NT2/D1 (cell line): ENCODE measurements at regions not wholly inside any gene's neighbourhood (a gene's known extent, or its start where the extent isn't known, plus 50 kb on each side); places are given as distances from the start of the nearest gene placed in this dataset.
A peak's percentile ranks its signal among the peaks of the same experiment; 100 is the strongest.

Experiments
- DNase-seq: peaks from one replicate; pipeline ENCODE4 v3.0.0-alpha.2; 2011; ENCODE audit warnings: low read depth, low spot score
- H3K27me3 ChIP-seq: 2 replicates; pipeline ENCODE4 v1.6.0; 2011; ENCODE audit warnings: mild to moderate bottlenecking; ENCODE audit not compliant: insufficient read length, insufficient read depth
- H3K36me3 ChIP-seq: 2 replicates; pipeline ENCODE4 v1.6.1; 2011; ENCODE audit warnings: mild to moderate bottlenecking, low read length, mixed read lengths; ENCODE audit not compliant: insufficient read depth, insufficient read length
- H3K4me1 ChIP-seq: 2 replicates; pipeline ENCODE4 v1.5.1; 2011; ENCODE audit not compliant: insufficient read depth, insufficient read length
- H3K4me3 ChIP-seq: 2 replicates; pipeline ENCODE4 v1.5.1; 2011; ENCODE audit warnings: low read depth; ENCODE audit not compliant: insufficient read length
- H3K9ac ChIP-seq: 2 replicates; pipeline ENCODE4 v1.6.0; 2011; ENCODE audit warnings: low read depth; ENCODE audit not compliant: insufficient read length
- H3K9me3 ChIP-seq: 2 replicates; pipeline ENCODE4 v1.5.1; 2011; ENCODE audit warnings: mild to moderate bottlenecking, low read length; ENCODE audit not compliant: insufficient read depth
- SUZ12 ChIP-seq: IDR thresholded peaks from 2 replicates; pipeline ENCODE4 v1.6.1; 2011; ENCODE audit not compliant: insufficient read length, insufficient read depth; ENCODE audit errors: extremely low read depth
- YY1 ChIP-seq: IDR thresholded peaks from 2 replicates; pipeline ENCODE4 v1.6.1; 2011; ENCODE audit not compliant: insufficient read length, insufficient read depth
- ZNF274 ChIP-seq: IDR thresholded peaks from 2 replicates; pipeline ENCODE4 v1.6.1; 2011; ENCODE audit warnings: mild to moderate bottlenecking, low read depth, low read length

DNA sequence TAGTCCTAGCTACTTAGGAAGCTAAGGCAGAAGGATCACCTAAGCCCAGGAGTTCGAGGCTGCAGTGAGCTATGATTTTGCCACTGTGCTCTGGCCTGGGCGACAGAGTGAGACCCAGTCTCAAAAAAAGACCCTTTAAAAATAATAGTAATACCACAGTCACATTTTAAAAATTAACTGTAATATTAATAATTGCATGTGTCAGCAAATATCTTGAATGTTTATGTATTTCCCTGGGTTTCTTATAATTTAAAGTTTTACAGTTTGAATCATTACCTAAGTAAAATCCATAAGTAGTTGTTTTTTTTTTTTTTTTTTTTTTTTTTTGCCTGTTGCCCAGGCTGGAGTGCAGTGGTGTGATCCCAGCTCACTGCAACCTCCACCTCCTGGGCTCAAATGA, 69.2 kb downstream of the LYZL2 start:
- Histone ChIP-seq H3K27me3 (no peaks in the 10 kb centered on the region), H3K36me3 (no peaks in the 10 kb centered on the region), H3K9me3 (no peaks in the 10 kb centered on the region), H3K4me1 (peaks cover 2% of the 10 kb centered on the region), H3K9ac (no peak overlapping the region), H3K4me3 (no peak overlapping the region)
- DNase-seq, result no peak
- TF ChIP-seq ZNF274 (no peak), YY1 (no peak), SUZ12 (no peak)

DNA sequence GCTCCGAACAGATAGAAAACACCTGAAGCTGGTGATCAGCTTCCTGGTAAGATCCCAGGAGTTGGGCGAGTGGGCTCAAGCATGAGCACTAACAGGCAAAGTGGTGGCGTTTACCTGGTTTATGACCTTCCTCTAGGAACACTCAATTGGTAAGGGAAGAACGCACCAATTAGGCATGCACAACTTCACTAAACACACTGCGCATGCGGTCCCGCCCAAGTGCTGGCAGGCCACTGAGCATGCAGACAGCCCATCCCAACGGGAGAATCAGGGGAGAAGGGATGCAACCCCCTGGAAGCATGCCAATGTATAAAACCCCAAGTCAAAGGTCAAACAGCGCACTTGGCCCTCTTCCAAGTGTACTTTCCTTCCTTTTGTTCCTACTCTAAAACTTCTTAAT, 70.4 kb downstream of the LYZL2 start:
- Histone ChIP-seq H3K36me3 (no peaks in the 10 kb centered on the region), H3K27me3 (no peaks in the 10 kb centered on the region), H3K9ac (no peak overlapping the region), H3K4me1 (peaks cover 2% of the 10 kb centered on the region), H3K9me3 (no peaks in the 10 kb centered on the region), H3K4me3 (no peak overlapping the region)
- no peak for DNase-seq
- TF ChIP-seq YY1, result no peak
- no peak for TF ChIP-seq SUZ12
- no peak for TF ChIP-seq ZNF274

DNA sequence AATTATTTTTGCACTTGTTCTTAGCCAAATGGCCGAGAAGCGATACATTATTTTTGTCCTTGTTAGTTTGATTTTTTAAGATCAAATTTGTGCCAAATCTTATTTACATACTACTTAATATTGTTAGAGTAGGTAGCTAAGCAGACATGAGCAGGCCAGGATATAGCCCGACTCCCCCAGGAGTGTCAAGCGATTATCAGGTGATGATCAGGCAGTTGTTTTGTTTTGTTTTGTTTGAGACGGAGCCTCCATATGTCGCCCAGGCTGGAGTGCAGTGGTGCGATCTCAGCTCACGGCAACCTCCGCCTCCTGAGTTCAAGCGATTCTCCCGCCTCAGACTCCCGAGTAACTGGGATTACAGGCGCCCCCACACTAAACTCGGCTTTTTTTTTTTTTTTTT, 71.1 kb downstream of the LYZL2 start:
- Histone ChIP-seq H3K9ac (no peak overlapping the region), H3K4me1 (peaks cover 2% of the 10 kb centered on the region), H3K4me3 (no peak overlapping the region), H3K36me3 (no peaks in the 10 kb centered on the region), H3K9me3 (no peaks in the 10 kb centered on the region), H3K27me3 (no peaks in the 10 kb centered on the region)
- TF ChIP-seq YY1, result no peak
- TF ChIP-seq SUZ12, result no peak
- no peak for TF ChIP-seq ZNF274
- DNase-seq, result no peak

DNA sequence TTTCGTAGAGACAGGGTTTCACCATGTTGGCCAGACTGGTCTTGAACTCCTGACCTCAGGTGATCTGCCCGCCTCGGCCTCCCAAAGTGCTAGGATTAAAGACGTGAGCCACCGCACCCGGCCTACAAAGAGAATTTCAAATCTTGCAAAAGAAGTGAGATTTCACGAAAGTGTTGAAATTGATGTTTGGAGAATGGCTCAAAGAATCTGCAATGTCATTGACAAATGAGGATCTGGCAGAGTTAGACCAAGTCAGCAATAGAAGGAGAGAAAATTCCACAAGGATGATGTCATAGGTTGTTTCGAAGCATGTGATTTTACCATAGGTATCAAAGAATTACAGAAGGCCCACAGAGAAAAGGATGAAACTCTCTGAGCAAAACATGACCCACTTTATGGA, 71.7 kb downstream of the LYZL2 start:
- DNase-seq, result peak; percentile 39
- H3K4me3 ChIP-seq, result no peak overlapping the region
- no peak overlapping the region for H3K9ac ChIP-seq
- no peaks in the 10 kb centered on the region for H3K36me3 ChIP-seq
- peaks cover 2% of the 10 kb centered on the region for H3K4me1 ChIP-seq
- no peak for TF ChIP-seq SUZ12
- TF ChIP-seq ZNF274, result no peak
- TF ChIP-seq YY1, result no peak
- H3K9me3 ChIP-seq, result no peaks in the 10 kb centered on the region
- no peaks in the 10 kb centered on the region for H3K27me3 ChIP-seq

GRCh38 chr10:30556189-30556588, 73.4 kb downstream of the LYZL2 start:
- no peaks in the 10 kb centered on the region for H3K27me3 ChIP-seq
- H3K4me1 ChIP-seq, result peaks cover 4% of the 10 kb centered on the region
- H3K9ac ChIP-seq, result no peak overlapping the region
- TF ChIP-seq ZNF274 (no peak), YY1 (no peak), SUZ12 (no peak)
- no peaks in the 10 kb centered on the region for H3K36me3 ChIP-seq
- DNase-seq, result no peak
- H3K4me3 ChIP-seq, result no peak overlapping the region
- no peaks in the 10 kb centered on the region for H3K9me3 ChIP-seq

DNA sequence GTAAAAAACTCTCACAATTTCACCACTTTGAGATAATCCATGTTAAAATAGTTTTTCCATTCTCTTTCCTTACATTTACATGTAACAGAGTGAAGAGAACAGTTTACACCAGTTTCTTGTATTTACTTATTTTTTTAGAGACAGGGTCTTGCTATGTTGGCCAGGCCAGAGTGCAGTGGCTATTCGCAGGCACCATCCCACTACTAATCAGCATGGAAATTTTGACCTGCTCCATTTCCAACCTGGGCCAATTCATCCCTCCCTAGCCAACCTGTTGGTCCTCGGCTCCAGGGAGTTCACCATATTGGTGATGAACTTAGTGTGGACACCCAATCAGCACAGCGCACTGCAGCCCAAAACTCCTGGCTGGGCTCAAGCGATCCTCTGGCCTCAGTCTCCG, 74.1 kb downstream of the LYZL2 start:
- H3K36me3 ChIP-seq, result no peaks in the 10 kb centered on the region
- H3K4me1 ChIP-seq, result peaks cover 4% of the 10 kb centered on the region
- H3K4me3 ChIP-seq, result no peak overlapping the region
- no peaks in the 10 kb centered on the region for H3K9me3 ChIP-seq
- H3K9ac ChIP-seq, result no peak overlapping the region
- no peaks in the 10 kb centered on the region for H3K27me3 ChIP-seq
- TF ChIP-seq SUZ12 (no peak), ZNF274 (no peak), YY1 (no peak)
- DNase-seq, result no peak

- DNase-seq, result no peak
- Histone ChIP-seq H3K36me3 (no peaks in the 10 kb centered on the region), H3K4me1 (peaks cover 4% of the 10 kb centered on the region), H3K4me3 (no peak overlapping the region), H3K9ac (peak overlapping the region; percentile 37), H3K27me3 (no peaks in the 10 kb centered on the region), H3K9me3 (no peaks in the 10 kb centered on the region)
- TF ChIP-seq YY1 (no peak), ZNF274 (no peak), SUZ12 (no peak)
Measured at GRCh38 chr10:30554440-30554825, 75.1 kb downstream of the LYZL2 start.
